ENCODE measurements at regions not wholly inside any gene's neighbourhood (a gene's known extent, or its start where the extent isn't known, plus 50 kb on each side); places are given as distances from the start of the nearest gene placed in this dataset.

GRCh38 chr3:197373096-197373495, 74.7 kb upstream of the DLG1 start:
- no peak for DNase-seq (ENCODE audit: low spot score)

GRCh38 chr3:197372047-197372661, 73.7 kb upstream of the DLG1 start:
- 77% methylated on average over 7 of the region's 7 CpGs for WGBS
- Histone ChIP-seq H3K9me3 (ENCODE audit: control insufficient read depth in 4 of 4, low read length in 3 of 4) (no peaks in the 10 kb centered on the region), H3K9ac (ENCODE audit: low read depth in 1 of 2, low read length in 2 of 2) (no peak overlapping the region), H3K27ac (ENCODE audit: low read depth in 1 of 2, low read length in 2 of 2) (no peak overlapping the region), H3K4me3 (ENCODE audit: low read depth in 1 of 3, low read length in 3 of 3) (no peak overlapping the region), H3K27me3 (ENCODE audit: control insufficient read depth in 4 of 4, insufficient read depth in 4 of 4, low read length in 3 of 4) (peaks cover 0 to 9% (median 0%) of the 10 kb centered on the region in 4 donors), H3K36me3 (ENCODE audit: control insufficient read depth in 4 of 4, insufficient read depth in 3 of 4, low read depth in 1 of 4, low read length in 3 of 4) (no peaks in the 10 kb centered on the region), H3K4me1 (ENCODE audit: control insufficient read depth in 4 of 4, insufficient read depth in 4 of 4, low read length in 3 of 4) (peaks cover 2 to 7% (median 6%) of the 10 kb centered on the region in 4 donors)
- DNase-seq (ENCODE audit: low spot score) = no peak
- TF ChIP-seq MAX (IDR thresholded peaks at IDR 0.05) (no peak), HNF4G (IDR thresholded peaks at IDR 0.05) (no peak), YY1 (IDR thresholded peaks at IDR 0.05) (no peak), CTCF (IDR thresholded peaks at IDR 0.05; ENCODE audit: low read depth, low read length, missing input control) (no peak), JUND (IDR thresholded peaks at IDR 0.05) (no peak), GABPA (IDR thresholded peaks at IDR 0.05 in 1 of 2, conservative IDR thresholded peaks at IDR 0.05 in 1 of 2) (no peak), ZBTB33 (IDR thresholded peaks at IDR 0.05) (no peak), HNF4A (conservative IDR thresholded peaks at IDR 0.05) (no peak), TAF1 (conservative IDR thresholded peaks at IDR 0.05) (no peak), SP1 (IDR thresholded peaks at IDR 0.05) (no peak), FOXA2 (IDR thresholded peaks at IDR 0.05) (no peak), NR2F2 (IDR thresholded peaks at IDR 0.05) (no peak), RXRA (IDR thresholded peaks at IDR 0.05) (no peak), REST (IDR thresholded peaks at IDR 0.05) (no peak), EGR1 (IDR thresholded peaks at IDR 0.05; ENCODE audit: low read depth in 2 of 2) (no peak), RAD21 (IDR thresholded peaks at IDR 0.05) (no peak), ATF3 (IDR thresholded peaks at IDR 0.05) (no peak), FOXA1 (IDR thresholded peaks at IDR 0.05) (no peak)

More at GRCh38 chr3:197373096-197373495, 74.7 kb upstream of the DLG1 start:
- TF ChIP-seq CTCF (IDR thresholded peaks at IDR 0.05; ENCODE audit: low read depth, low read length, missing input control) (no peak), EGR1 (IDR thresholded peaks at IDR 0.05; ENCODE audit: low read depth in 2 of 2) (no peak), RXRA (IDR thresholded peaks at IDR 0.05) (no peak), HNF4G (IDR thresholded peaks at IDR 0.05) (no peak)
- Histone ChIP-seq H3K27ac (ENCODE audit: low read depth in 1 of 2, low read length in 2 of 2) (no peak overlapping the region), H3K9ac (ENCODE audit: low read depth in 1 of 2, low read length in 2 of 2) (no peak overlapping the region), H3K9me3 (ENCODE audit: control insufficient read depth in 4 of 4, low read length in 3 of 4) (no peaks in the 10 kb centered on the region), H3K36me3 (ENCODE audit: control insufficient read depth in 4 of 4, insufficient read depth in 3 of 4, low read depth in 1 of 4, low read length in 3 of 4) (no peaks in the 10 kb centered on the region), H3K27me3 (ENCODE audit: control insufficient read depth in 4 of 4, insufficient read depth in 4 of 4, low read length in 3 of 4) (peaks cover 0 to 9% (median 0%) of the 10 kb centered on the region in 4 donors), H3K4me1 (ENCODE audit: control insufficient read depth in 4 of 4, insufficient read depth in 4 of 4, low read length in 3 of 4) (peaks cover 2 to 9% (median 7%) of the 10 kb centered on the region in 4 donors), H3K4me3 (ENCODE audit: low read depth in 1 of 3, low read length in 3 of 3) (no peak overlapping the region)
- 87% methylated on average over 8 of the region's 8 CpGs for WGBS

All from liver (tissue), 8 donors.